NT2/D1 (cell line): ENCODE measurements at regions not wholly inside any gene's neighbourhood (a gene's known extent, or its start where the extent isn't known, plus 50 kb on each side); places are given as distances from the start of the nearest gene placed in this dataset.

Experiments used
- SUZ12 ChIP-seq: IDR thresholded peaks from 2 replicates; pipeline ENCODE4 v1.6.1; 2011; ENCODE audit not compliant: insufficient read length, insufficient read depth; ENCODE audit errors: extremely low read depth
- YY1 ChIP-seq: IDR thresholded peaks from 2 replicates; pipeline ENCODE4 v1.6.1; 2011; ENCODE audit not compliant: insufficient read length, insufficient read depth
- ZNF274 ChIP-seq: IDR thresholded peaks from 2 replicates; pipeline ENCODE4 v1.6.1; 2011; ENCODE audit warnings: mild to moderate bottlenecking, low read depth, low read length

DNA sequence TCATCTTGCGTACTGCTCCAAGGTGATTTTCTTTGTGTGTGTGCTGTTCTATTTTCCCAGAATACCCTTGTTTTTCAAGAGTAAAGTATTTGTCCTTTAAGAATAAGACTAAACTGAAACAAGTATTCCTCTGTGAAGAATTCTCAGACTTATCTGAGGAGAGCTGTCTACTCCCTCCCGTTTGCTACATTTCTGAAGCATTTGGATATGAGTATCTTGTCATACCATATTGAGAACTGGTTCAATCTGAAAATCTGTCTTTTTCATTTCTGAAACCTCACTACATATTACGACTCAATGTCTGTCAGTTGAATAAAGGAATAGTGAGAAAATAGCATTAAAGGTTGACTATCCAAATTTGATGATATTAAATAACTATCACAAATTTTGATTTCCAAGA lies 159.4 kb downstream of the PMAIP1 start:
- no peak for TF ChIP-seq YY1
- TF ChIP-seq ZNF274 = no peak
- no peak for TF ChIP-seq SUZ12
